IMR-90 (cell line): ENCODE measurements at regions not wholly inside any gene's neighbourhood (a gene's known extent, or its start where the extent isn't known, plus 50 kb on each side); places are given as distances from the start of the nearest gene placed in this dataset.
"Not testable (repeated sequence)": the region's sequence is repeated elsewhere in the genome, so short reads cannot be mapped to it uniquely, and the experiment has no call there.

Experiments
- ATAC-seq: fragments of 200-7000 bp; cut with Tn5 transposase; 2 replicates; pipeline ENCODE4 v1.9.1; 2020; ENCODE audit warnings: low read depth, mild to moderate bottlenecking, moderate library complexity
- BruUV-seq: library from RNA; stranded (reverse); fragments of 400-500 nt; replicated peaks from 2 replicates; lab custom pipeline; 2021; lab: Mats Ljungman, UMichigan
- CTCF ChIA-PET: fragments of 300-600 bp; formaldehyde crosslinking; extraction: SDS; loops from one replicate; lab custom pipeline; 2021; ENCODE audit warnings: antibody characterized with exemption; lab: Yijun Ruan, JAX
- POLR2A ChIA-PET: fragments of 300-600 bp; sonication (Branson Sonifier 250); formaldehyde crosslinking; loops from one replicate; lab custom pipeline; 2022; ENCODE audit warnings: antibody characterized with exemption; ENCODE audit not compliant: unreplicated experiment; lab: Charles Lee
- DNase-seq: peaks from one replicate; pipeline ENCODE4 v3.0.0; 2013
- H2AFZ ChIP-seq: replicated peaks from 2 replicates; pipeline ENCODE3; 2013; ENCODE audit warnings: low read length, mild to moderate bottlenecking; ENCODE audit not compliant: poor library complexity
- H2AK5ac ChIP-seq: 2 replicates; pipeline ENCODE4 v1.6.1; 2013; ENCODE audit warnings: low read depth, low read length, inconsistent platforms
- H2AK9ac ChIP-seq: replicated peaks from 2 replicates; pipeline ENCODE3; 2013; ENCODE audit warnings: mild to moderate bottlenecking, low read depth, low read length, moderate library complexity; ENCODE audit not compliant: poor library complexity
- H2BK120ac ChIP-seq: 2 replicates; pipeline ENCODE4 v1.6.1; 2013; ENCODE audit warnings: low read depth, low read length, inconsistent platforms
- H2BK15ac ChIP-seq: 3 replicates; pipeline ENCODE4 v1.6.1; 2013; ENCODE audit warnings: low read depth, low read length, inconsistent platforms
- H2BK20ac ChIP-seq: 2 replicates; pipeline ENCODE4 v1.6.1; 2013; ENCODE audit warnings: low read depth, mild to moderate bottlenecking, inconsistent platforms, low read length, moderate library complexity
- H2BK5ac ChIP-seq: 2 replicates; pipeline ENCODE4 v1.6.1; 2013; ENCODE audit warnings: mild to moderate bottlenecking, low read depth, low read length, inconsistent platforms; ENCODE audit not compliant: poor library complexity, severe bottlenecking
- H3K14ac ChIP-seq: replicated peaks from 2 replicates; pipeline ENCODE4 v1.6.1; 2013; ENCODE audit warnings: low read depth, low read length, inconsistent platforms
- H3K18ac ChIP-seq: 2 replicates; pipeline ENCODE4 v1.6.1; 2013; ENCODE audit warnings: low read depth, low read length, control low read depth
- H3K23ac ChIP-seq: 2 replicates; pipeline ENCODE4 v1.6.1; 2013; ENCODE audit warnings: low read depth, low read length, inconsistent platforms
- H3K27ac ChIP-seq: 2 replicates; pipeline ENCODE4 v1.5.1; 2013; ENCODE audit warnings: mild to moderate bottlenecking, control low read depth, low read length; ENCODE audit not compliant: insufficient read depth
- H3K27me3 ChIP-seq: 2 replicates; pipeline ENCODE4 v1.6.1; 2013; ENCODE audit warnings: low read length; ENCODE audit not compliant: control insufficient read depth, insufficient read depth
- H3K36me3 ChIP-seq: 2 replicates; pipeline ENCODE4 v1.6.1; 2013; ENCODE audit warnings: low read length, mixed read lengths; ENCODE audit not compliant: control insufficient read depth, insufficient read depth
- H3K4ac ChIP-seq: 2 replicates; pipeline ENCODE4 v1.6.1; 2013; ENCODE audit warnings: low read depth, low read length, inconsistent platforms
- H3K4me1 ChIP-seq: 2 replicates; pipeline ENCODE4 v1.6.1; 2013; ENCODE audit warnings: low read length, mixed read lengths; ENCODE audit not compliant: control insufficient read depth, insufficient read depth
- H3K4me2 ChIP-seq: 2 replicates; pipeline ENCODE4 v1.6.1; 2013; ENCODE audit warnings: low read depth, mild to moderate bottlenecking, control low read depth, low read length, moderate library complexity
- H3K4me3 ChIP-seq: 2 replicates; pipeline ENCODE4 v1.5.1; 2013; ENCODE audit warnings: low read depth, mild to moderate bottlenecking, control low read depth, low read length, moderate library complexity; ENCODE audit not compliant: insufficient read depth
- H3K56ac ChIP-seq: 2 replicates; pipeline ENCODE4 v1.6.1; 2013; ENCODE audit warnings: low read length, inconsistent platforms; ENCODE audit not compliant: insufficient read depth; ENCODE audit errors: extremely low read depth
- H3K79me1 ChIP-seq, 2 experiments: 2 replicates each; pipeline ENCODE4 v1.6.1; 2013; ENCODE audit warnings: low read length in 2 of 2, inconsistent platforms in 1 of 2, low read depth in 1 of 2
- H3K9ac ChIP-seq: 2 replicates; pipeline ENCODE4 v1.6.1; 2013; ENCODE audit warnings: low read depth, low read length, control low read depth
- H3K9me1 ChIP-seq: 2 replicates; pipeline ENCODE4 v1.6.1; 2013; ENCODE audit warnings: low read length, inconsistent platforms; ENCODE audit not compliant: insufficient read depth
- H3K9me3 ChIP-seq: 2 replicates; pipeline ENCODE4 v1.6.1; 2013; ENCODE audit warnings: low read length; ENCODE audit not compliant: control insufficient read depth, insufficient read depth
- H4K20me1 ChIP-seq: 2 replicates; pipeline ENCODE4 v1.6.1; 2013; ENCODE audit warnings: low read length, inconsistent platforms; ENCODE audit not compliant: insufficient read depth
- H4K5ac ChIP-seq: 2 replicates; pipeline ENCODE4 v1.6.1; 2013; ENCODE audit warnings: mild to moderate bottlenecking, low read depth, low read length, control low read depth
- H4K8ac ChIP-seq, 2 experiments: 2 replicates each; pipeline ENCODE4 v1.6.1; 2013; ENCODE audit warnings: low read depth in 2 of 2, low read length in 2 of 2, control low read depth in 1 of 2, inconsistent platforms in 1 of 2
- H4K91ac ChIP-seq: 2 replicates; pipeline ENCODE4 v1.6.1; 2013; ENCODE audit warnings: low read depth, low read length, inconsistent platforms; ENCODE audit not compliant: insufficient read depth
- WGBS, 2 experiments: methylation state at CpG; one replicate each; pipeline versions ENCODE4 v1.1.5 to v1.1.7; 2013; ENCODE audit warnings: missing lambda C conversion rate in 2 of 2; ENCODE audit not compliant: insufficient read length in 1 of 2; ENCODE audit errors: extremely low coverage in 2 of 2; 5-methylcytosine and 5-hydroxymethylcytosine counted together
- dilution Hi-C: fragments of 300-500 bp; cut with HindIII; formaldehyde crosslinking; loops from one replicate; pipeline ENCODE4 v1.14.3; 2018; ENCODE audit warnings: low sequenced_read_pairs; ENCODE audit not compliant: unreplicated experiment
- in situ Hi-C: fragments of 300-500 bp; cut with MboI; formaldehyde crosslinking; loops from 3 replicates; pipeline ENCODE4 v1.14.3; 2019; ENCODE audit warnings: low sequenced_read_pairs, inconsistent platforms, mixed read lengths
- intact Hi-C: fragments of 100-400 bp; cut with micrococcal nuclease; formaldehyde crosslinking; loops from 2 replicates; pipeline ENCODE4 v1.10.0; 2022

DNA sequence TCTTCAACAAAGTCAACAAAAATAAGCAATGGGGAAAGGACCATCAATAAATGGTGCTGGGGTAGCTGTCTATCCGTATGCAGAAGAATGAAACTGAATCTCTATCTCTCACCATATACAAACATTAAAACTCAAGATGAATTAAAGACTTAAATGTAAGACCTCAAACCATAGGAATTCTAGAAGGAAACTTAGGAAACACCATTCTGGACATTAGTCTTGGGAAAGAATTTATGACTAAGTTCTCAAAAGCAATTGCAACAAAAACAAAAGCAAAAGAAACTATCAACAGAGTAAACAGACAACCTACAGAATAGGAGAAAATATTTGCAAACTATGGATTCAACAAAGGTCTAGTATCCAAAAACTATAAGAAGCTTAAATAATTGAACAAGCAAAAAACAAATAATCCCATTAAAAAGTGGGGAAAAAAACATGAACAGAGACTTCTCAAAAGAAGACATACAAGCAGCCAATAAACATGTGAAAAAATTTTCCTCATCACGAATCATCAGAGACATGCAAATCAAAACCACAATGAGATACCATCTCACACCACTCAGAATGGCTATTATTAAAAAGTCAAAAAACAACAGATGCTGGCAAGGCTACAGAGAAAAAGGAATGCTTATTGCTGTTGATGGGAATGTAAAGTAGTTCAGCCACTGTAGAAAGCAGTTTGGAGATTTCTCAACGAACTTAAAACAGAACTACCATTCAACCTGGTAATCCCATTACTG is 266.1 kb upstream of the DAAM1 start:
- H3K4me1 ChIP-seq, H3K36me3 ChIP-seq, H2AK9ac ChIP-seq, H4K91ac ChIP-seq, H2BK120ac ChIP-seq, H3K56ac ChIP-seq, H3K23ac ChIP-seq, POLR2A ChIA-PET, H4K5ac ChIP-seq, H3K9me1 ChIP-seq, BruUV-seq, H3K27me3 ChIP-seq, H3K4ac ChIP-seq, H3K4me3 ChIP-seq, H3K79me1 ChIP-seq, intact Hi-C loops, H2AFZ ChIP-seq, CTCF ChIA-PET, H3K9ac ChIP-seq, H2AK5ac ChIP-seq, H4K20me1 ChIP-seq, H3K14ac ChIP-seq, H4K8ac ChIP-seq, H2BK5ac ChIP-seq, dilution Hi-C loops, in situ Hi-C loops, H3K9me3 ChIP-seq, H2BK20ac ChIP-seq, H3K27ac ChIP-seq, H3K18ac ChIP-seq, H2BK15ac ChIP-seq: not testable (repeated sequence)
- ATAC-seq, result peak; percentile 35; the same call in 1 of the 2 replicates
- peak overlapping the region; percentile 22; the same call in 1 of the 2 replicates for H3K4me2 ChIP-seq
- no CpG with 5 or more reads among the region's 3 CpGs for WGBS, 2 experiments
- peak; percentile 33 for DNase-seq
